HG03575 (cell line): ENCODE measurements at regions not wholly inside any gene's neighbourhood (a gene's known extent, or its start where the extent isn't known, plus 50 kb on each side); places are given as distances from the start of the nearest gene placed in this dataset.

Experiments
- ATAC-seq: cut with Tn5 transposase; IDR thresholded peaks from one replicate; pipeline ENCODE4 v1.9.1; 2021; ENCODE audit not compliant: unreplicated experiment, insufficient number of reproducible peaks, low FRiP score; ENCODE audit errors: extremely low read depth

- ATAC-seq = no peak
Observed at GRCh38 chr2:18078216-18078615, 199.7 kb downstream of the KCNS3 start.

GRCh38 chr2:18077704-18078103 lies 199.2 kb downstream of the KCNS3 start:
- ATAC-seq = no peak

- no peak for ATAC-seq
Observed at GRCh38 chr2:18077231-18077630, 198.8 kb downstream of the KCNS3 start.

GRCh38 chr2:18074476-18074875 lies 196.0 kb downstream of the KCNS3 start:
- no peak for ATAC-seq

GRCh38 chr2:18073601-18074000 lies 195.1 kb downstream of the KCNS3 start:
- ATAC-seq = no peak

GRCh38 chr2:18067588-18068384 lies 189.3 kb downstream of the KCNS3 start:
- no peak for ATAC-seq

GRCh38 chr2:18066894-18067293 lies 188.4 kb downstream of the KCNS3 start:
- ATAC-seq = no peak

GRCh38 chr2:18066066-18066465 lies 187.6 kb downstream of the KCNS3 start:
- ATAC-seq = no peak

- ATAC-seq = no peak
Observed at GRCh38 chr2:18065249-18065648, 186.8 kb downstream of the KCNS3 start.

GRCh38 chr2:18063826-18064470 lies 185.5 kb downstream of the KCNS3 start:
- no peak for ATAC-seq

- no peak for ATAC-seq
Observed at GRCh38 chr2:18062892-18063291, 184.4 kb downstream of the KCNS3 start.

- no peak for ATAC-seq
Observed at GRCh38 chr2:18061717-18062116, 183.2 kb downstream of the KCNS3 start.

- ATAC-seq = no peak
Observed at GRCh38 chr2:18057657-18058056, 179.2 kb downstream of the KCNS3 start.

GRCh38 chr2:18055290-18055689 lies 176.8 kb downstream of the KCNS3 start:
- ATAC-seq = no peak

- no peak for ATAC-seq
Observed at GRCh38 chr2:18050001-18050400, 171.5 kb downstream of the KCNS3 start.

- no peak for ATAC-seq
Observed at GRCh38 chr2:18049325-18049724, 170.9 kb downstream of the KCNS3 start.

GRCh38 chr2:18047896-18048657 lies 169.6 kb downstream of the KCNS3 start:
- ATAC-seq = no peak

GRCh38 chr2:18047213-18047611 lies 168.7 kb downstream of the KCNS3 start:
- ATAC-seq = no peak

GRCh38 chr2:18046558-18047212 lies 168.2 kb downstream of the KCNS3 start:
- ATAC-seq = no peak
